IMR-90 (cell line): ENCODE measurements at regions not wholly inside any gene's neighbourhood (a gene's known extent, or its start where the extent isn't known, plus 50 kb on each side); places are given as distances from the start of the nearest gene placed in this dataset.

Experiments
- ATAC-seq: fragments of 200-7000 bp; cut with Tn5 transposase; 2 replicates; pipeline ENCODE4 v1.9.1; 2020; ENCODE audit warnings: low read depth, mild to moderate bottlenecking, moderate library complexity
- BruUV-seq: library from RNA; stranded (reverse); fragments of 400-500 nt; replicated peaks from 2 replicates; lab custom pipeline; 2021; lab: Mats Ljungman, UMichigan
- CTCF ChIA-PET: fragments of 300-600 bp; formaldehyde crosslinking; extraction: SDS; loops from one replicate; lab custom pipeline; 2021; ENCODE audit warnings: antibody characterized with exemption; lab: Yijun Ruan, JAX
- POLR2A ChIA-PET: fragments of 300-600 bp; sonication (Branson Sonifier 250); formaldehyde crosslinking; loops from one replicate; lab custom pipeline; 2022; ENCODE audit warnings: antibody characterized with exemption; ENCODE audit not compliant: unreplicated experiment; lab: Charles Lee
- DNase-seq: peaks from one replicate; pipeline ENCODE4 v3.0.0; 2013
- H2AFZ ChIP-seq: replicated peaks from 2 replicates; pipeline ENCODE3; 2013; ENCODE audit warnings: low read length, mild to moderate bottlenecking; ENCODE audit not compliant: poor library complexity
- H2AK5ac ChIP-seq: 2 replicates; pipeline ENCODE4 v1.6.1; 2013; ENCODE audit warnings: low read depth, low read length, inconsistent platforms
- H2AK9ac ChIP-seq: replicated peaks from 2 replicates; pipeline ENCODE3; 2013; ENCODE audit warnings: mild to moderate bottlenecking, low read depth, low read length, moderate library complexity; ENCODE audit not compliant: poor library complexity
- H2BK120ac ChIP-seq: 2 replicates; pipeline ENCODE4 v1.6.1; 2013; ENCODE audit warnings: low read depth, low read length, inconsistent platforms
- H2BK15ac ChIP-seq: 3 replicates; pipeline ENCODE4 v1.6.1; 2013; ENCODE audit warnings: low read depth, low read length, inconsistent platforms
- H2BK20ac ChIP-seq: 2 replicates; pipeline ENCODE4 v1.6.1; 2013; ENCODE audit warnings: low read depth, mild to moderate bottlenecking, inconsistent platforms, low read length, moderate library complexity
- H2BK5ac ChIP-seq: 2 replicates; pipeline ENCODE4 v1.6.1; 2013; ENCODE audit warnings: mild to moderate bottlenecking, low read depth, low read length, inconsistent platforms; ENCODE audit not compliant: poor library complexity, severe bottlenecking
- H3K14ac ChIP-seq: replicated peaks from 2 replicates; pipeline ENCODE4 v1.6.1; 2013; ENCODE audit warnings: low read depth, low read length, inconsistent platforms
- H3K18ac ChIP-seq: 2 replicates; pipeline ENCODE4 v1.6.1; 2013; ENCODE audit warnings: low read depth, low read length, control low read depth
- H3K23ac ChIP-seq: 2 replicates; pipeline ENCODE4 v1.6.1; 2013; ENCODE audit warnings: low read depth, low read length, inconsistent platforms
- H3K27ac ChIP-seq: 2 replicates; pipeline ENCODE4 v1.5.1; 2013; ENCODE audit warnings: mild to moderate bottlenecking, control low read depth, low read length; ENCODE audit not compliant: insufficient read depth
- H3K27me3 ChIP-seq: 2 replicates; pipeline ENCODE4 v1.6.1; 2013; ENCODE audit warnings: low read length; ENCODE audit not compliant: control insufficient read depth, insufficient read depth
- H3K36me3 ChIP-seq: 2 replicates; pipeline ENCODE4 v1.6.1; 2013; ENCODE audit warnings: low read length, mixed read lengths; ENCODE audit not compliant: control insufficient read depth, insufficient read depth
- H3K4ac ChIP-seq: 2 replicates; pipeline ENCODE4 v1.6.1; 2013; ENCODE audit warnings: low read depth, low read length, inconsistent platforms
- H3K4me1 ChIP-seq: 2 replicates; pipeline ENCODE4 v1.6.1; 2013; ENCODE audit warnings: low read length, mixed read lengths; ENCODE audit not compliant: control insufficient read depth, insufficient read depth
- H3K4me2 ChIP-seq: 2 replicates; pipeline ENCODE4 v1.6.1; 2013; ENCODE audit warnings: low read depth, mild to moderate bottlenecking, control low read depth, low read length, moderate library complexity
- H3K4me3 ChIP-seq: 2 replicates; pipeline ENCODE4 v1.5.1; 2013; ENCODE audit warnings: low read depth, mild to moderate bottlenecking, control low read depth, low read length, moderate library complexity; ENCODE audit not compliant: insufficient read depth
- H3K56ac ChIP-seq: 2 replicates; pipeline ENCODE4 v1.6.1; 2013; ENCODE audit warnings: low read length, inconsistent platforms; ENCODE audit not compliant: insufficient read depth; ENCODE audit errors: extremely low read depth
- H3K79me1 ChIP-seq, 2 experiments: 2 replicates each; pipeline ENCODE4 v1.6.1; 2013; ENCODE audit warnings: low read length in 2 of 2, inconsistent platforms in 1 of 2, low read depth in 1 of 2
- H3K9ac ChIP-seq: 2 replicates; pipeline ENCODE4 v1.6.1; 2013; ENCODE audit warnings: low read depth, low read length, control low read depth
- H3K9me1 ChIP-seq: 2 replicates; pipeline ENCODE4 v1.6.1; 2013; ENCODE audit warnings: low read length, inconsistent platforms; ENCODE audit not compliant: insufficient read depth
- H3K9me3 ChIP-seq: 2 replicates; pipeline ENCODE4 v1.6.1; 2013; ENCODE audit warnings: low read length; ENCODE audit not compliant: control insufficient read depth, insufficient read depth
- H4K20me1 ChIP-seq: 2 replicates; pipeline ENCODE4 v1.6.1; 2013; ENCODE audit warnings: low read length, inconsistent platforms; ENCODE audit not compliant: insufficient read depth
- H4K5ac ChIP-seq: 2 replicates; pipeline ENCODE4 v1.6.1; 2013; ENCODE audit warnings: mild to moderate bottlenecking, low read depth, low read length, control low read depth
- H4K8ac ChIP-seq, 2 experiments: 2 replicates each; pipeline ENCODE4 v1.6.1; 2013; ENCODE audit warnings: low read depth in 2 of 2, low read length in 2 of 2, control low read depth in 1 of 2, inconsistent platforms in 1 of 2
- H4K91ac ChIP-seq: 2 replicates; pipeline ENCODE4 v1.6.1; 2013; ENCODE audit warnings: low read depth, low read length, inconsistent platforms; ENCODE audit not compliant: insufficient read depth
- BHLHE40 ChIP-seq: fragments of 150-350 bp; IDR thresholded peaks from 2 replicates; pipeline ENCODE4 v1.6.1; 2016; ENCODE audit warnings: mild to moderate bottlenecking, low read depth, low read length
- CEBPB ChIP-seq: IDR thresholded peaks from 2 replicates; pipeline ENCODE4 v1.6.1; 2012; ENCODE audit warnings: low read depth, low read length, improper control_type of control experiment
- CHD1 ChIP-seq: IDR thresholded peaks from 2 replicates; pipeline ENCODE4 v1.6.1; 2012; ENCODE audit warnings: low read depth, low read length, improper control_type of control experiment
- CTCF ChIP-seq: conservative IDR thresholded peaks from 2 replicates; pipeline ENCODE4 v1.5.1; 2012; ENCODE audit warnings: mild to moderate bottlenecking, low read depth, low read length, improper control_type of control experiment
- ELK1 ChIP-seq: fragments of 150-350 bp; IDR thresholded peaks from 2 replicates; pipeline ENCODE4 v1.6.1; 2016; ENCODE audit warnings: low read depth, mild to moderate bottlenecking, low read length, moderate library complexity, borderline replicate concordance
- FOS ChIP-seq: fragments of 150-350 bp; IDR thresholded peaks from 2 replicates; pipeline ENCODE4 v1.6.1; 2016; ENCODE audit warnings: low read depth, low read length
- MAFK ChIP-seq: IDR thresholded peaks from 2 replicates; pipeline ENCODE4 v1.6.1; 2012; ENCODE audit warnings: low read depth, low read length, improper control_type of control experiment
- MAZ ChIP-seq: IDR thresholded peaks from 2 replicates; pipeline ENCODE4 v1.6.1; 2012; ENCODE audit warnings: low read depth, mild to moderate bottlenecking, low read length, improper control_type of control experiment, moderate library complexity, borderline replicate concordance
- MXI1 ChIP-seq: IDR thresholded peaks from 2 replicates; pipeline ENCODE4 v1.6.1; 2012; ENCODE audit warnings: low read depth, mild to moderate bottlenecking, low read length, moderate library complexity, borderline replicate concordance
- NFE2L2 ChIP-seq: fragments of 150-350 bp; IDR thresholded peaks from 2 replicates; pipeline ENCODE4 v1.6.1; 2016; ENCODE audit warnings: low read depth, mild to moderate bottlenecking, low read length
- POLR2A ChIP-seq: IDR thresholded peaks from 2 replicates; pipeline ENCODE4 v1.6.1; 2012; ENCODE audit warnings: mild to moderate bottlenecking, low read depth, low read length
- RAD21 ChIP-seq: IDR thresholded peaks from 2 replicates; pipeline ENCODE4 v1.6.1; 2012; ENCODE audit warnings: low read length, improper control_type of control experiment
- RCOR1 ChIP-seq: IDR thresholded peaks from 2 replicates; pipeline ENCODE4 v1.6.1; 2012; ENCODE audit warnings: mild to moderate bottlenecking, low read length, improper control_type of control experiment; ENCODE audit not compliant: insufficient replicate concordance
- RFX5 ChIP-seq: IDR thresholded peaks from 2 replicates; pipeline ENCODE4 v1.8.0; 2012; ENCODE audit warnings: low read depth, mild to moderate bottlenecking, low read length, moderate library complexity
- SMC3 ChIP-seq: fragments of 150-350 bp; IDR thresholded peaks from 2 replicates; pipeline ENCODE4 v1.6.1; 2016; ENCODE audit warnings: low read depth, mild to moderate bottlenecking, antibody characterized with exemption, low read length, moderate library complexity
- USF2 ChIP-seq: fragments of 150-350 bp; IDR thresholded peaks from 2 replicates; pipeline ENCODE4 v1.6.1; 2017; ENCODE audit warnings: mild to moderate bottlenecking, antibody characterized with exemption, low read length, low read depth
- WGBS, 2 experiments: methylation state at CpG; one replicate each; pipeline versions ENCODE4 v1.1.5 to v1.1.7; 2013; ENCODE audit warnings: missing lambda C conversion rate in 2 of 2; ENCODE audit not compliant: insufficient read length in 1 of 2; ENCODE audit errors: extremely low coverage in 2 of 2; 5-methylcytosine and 5-hydroxymethylcytosine counted together
- dilution Hi-C: fragments of 300-500 bp; cut with HindIII; formaldehyde crosslinking; loops from one replicate; pipeline ENCODE4 v1.14.3; 2018; ENCODE audit warnings: low sequenced_read_pairs; ENCODE audit not compliant: unreplicated experiment
- in situ Hi-C: fragments of 300-500 bp; cut with MboI; formaldehyde crosslinking; loops from 3 replicates; pipeline ENCODE4 v1.14.3; 2019; ENCODE audit warnings: low sequenced_read_pairs, inconsistent platforms, mixed read lengths
- intact Hi-C: fragments of 100-400 bp; cut with micrococcal nuclease; formaldehyde crosslinking; loops from 2 replicates; pipeline ENCODE4 v1.10.0; 2022

- intact Hi-C loops = no loop called here
- Histone ChIP-seq H4K20me1 (no peaks in the 10 kb centered on the region), H3K14ac (no peak overlapping the region), H2AFZ (no peak overlapping the region), H3K27ac (no peak overlapping the region), H2AK5ac (no peak overlapping the region), H2BK5ac (no peak overlapping the region), H3K23ac (no peak overlapping the region), H4K8ac (no peak overlapping the region), H3K4me3 (no peak overlapping the region), H2BK20ac (no peak overlapping the region), H3K9me1 (no peaks in the 10 kb centered on the region), H3K4me1 (no peaks in the 10 kb centered on the region), H2BK15ac (no peak overlapping the region), H3K56ac (no peak overlapping the region), H3K27me3 (no peaks in the 10 kb centered on the region), H3K18ac (no peak overlapping the region), H3K9ac (no peak overlapping the region), H3K79me1 (no peaks in the 10 kb centered on the region), H3K4me2 (no peak overlapping the region), H4K91ac (no peak overlapping the region), H2BK120ac (no peak overlapping the region), H2AK9ac (no peak overlapping the region), H4K5ac (no peak overlapping the region), H3K9me3 (no peaks in the 10 kb centered on the region), H3K4ac (no peak overlapping the region), H3K36me3 (no peaks in the 10 kb centered on the region)
- no TSS peak for BruUV-seq
- POLR2A ChIA-PET = no interaction called here
- in situ Hi-C loops = no loop called here
- ATAC-seq = no peak
- TF ChIP-seq MAFK (no peak), POLR2A (no peak), USF2 (no peak), SMC3 (no peak), BHLHE40 (no peak), FOS (no peak), RFX5 (no peak), MXI1 (no peak), ELK1 (no peak), CEBPB (no peak), RAD21 (no peak), MAZ (no peak), RCOR1 (no peak), CTCF (no peak), NFE2L2 (no peak), CHD1 (no peak)
- no peak for DNase-seq
- dilution Hi-C loops = no loop called here
- no CpG with 5 or more reads among the region's 2 CpGs for WGBS, 2 experiments
- CTCF ChIA-PET = no interaction called here
Measured at GRCh38 chr6:126253431-126253830, 86.5 kb upstream of the CENPW start.
